OCI-LY1 (cell line): ENCODE measurements at regions not wholly inside any gene's neighbourhood (a gene's known extent, or its start where the extent isn't known, plus 50 kb on each side); places are given as distances from the start of the nearest gene placed in this dataset.

Source experiments
- H2AFZ ChIP-seq: fragments of 200-600 bp; sonication (generic), shearing (Covaris generic); 2 replicates; pipeline ENCODE4 v1.6.0; 2014; ENCODE audit warnings: antibody characterized with exemption, mild to moderate bottlenecking, low read length
- H3F3A ChIP-seq: fragments of 200-600 bp; sonication (generic), shearing (Covaris generic); 2 replicates; pipeline ENCODE4 v1.6.0; 2014; ENCODE audit warnings: mild to moderate bottlenecking, antibody characterized with exemption, low read length, moderate library complexity; ENCODE audit not compliant: insufficient read depth
- H3K27ac ChIP-seq: fragments of 200-600 bp; sonication (generic); 2 replicates; pipeline ENCODE4 v1.5.1; 2014; ENCODE audit warnings: low read length, mixed run types, mild to moderate bottlenecking, low read depth; ENCODE audit not compliant: poor library complexity, severe bottlenecking
- H3K27me3 ChIP-seq: fragments of 200-600 bp; sonication (generic); 2 replicates; pipeline ENCODE4 v1.6.0; 2014; ENCODE audit warnings: antibody characterized with exemption, mild to moderate bottlenecking, low read length, moderate library complexity; ENCODE audit not compliant: insufficient read depth
- H3K36me3 ChIP-seq: fragments of 200-600 bp; sonication (generic); 2 replicates; pipeline ENCODE4 v1.6.1; 2014; ENCODE audit warnings: mild to moderate bottlenecking, antibody characterized with exemption, low read length, moderate library complexity, mixed read lengths; ENCODE audit not compliant: insufficient read depth
- H3K4me1 ChIP-seq: fragments of 200-600 bp; sonication (generic); 2 replicates; pipeline ENCODE4 v1.5.1; 2014; ENCODE audit warnings: mild to moderate bottlenecking, low read length, moderate library complexity; ENCODE audit not compliant: insufficient read depth, severe bottlenecking
- H3K4me2 ChIP-seq: fragments of 200-600 bp; sonication (generic), shearing (Covaris generic); 2 replicates; pipeline ENCODE4 v1.6.1; 2014; ENCODE audit warnings: low read length
- H3K4me3 ChIP-seq: fragments of 200-600 bp; sonication (generic); 2 replicates; pipeline ENCODE4 v1.5.1; 2014; ENCODE audit warnings: low read length, low read depth, mild to moderate bottlenecking, mixed read lengths; ENCODE audit not compliant: poor library complexity, severe bottlenecking
- H3K79me2 ChIP-seq: fragments of 200-600 bp; shearing (Covaris generic); 2 replicates; pipeline ENCODE4 v1.6.1; 2016; ENCODE audit warnings: mixed run types, low read length, mixed read lengths; ENCODE audit not compliant: insufficient read depth
- H3K9ac ChIP-seq: fragments of 200-600 bp; sonication (generic), shearing (Covaris generic); 2 replicates; pipeline ENCODE4 v1.6.1; 2014; ENCODE audit warnings: mild to moderate bottlenecking, low read length, mixed read lengths
- H3K9me2 ChIP-seq: fragments of 200-600 bp; sonication (generic), shearing (Covaris generic); 2 replicates; pipeline ENCODE4 v1.6.1; 2014; ENCODE audit warnings: low read depth, mild to moderate bottlenecking, low read length, mixed read lengths
- H3K9me3 ChIP-seq: fragments of 200-600 bp; shearing (Covaris generic); 2 replicates; pipeline ENCODE4 v1.6.1; 2014; ENCODE audit warnings: low read length, mixed read lengths
- H4K20me1 ChIP-seq: fragments of 200-600 bp; sonication (generic), shearing (Covaris generic); 2 replicates; pipeline ENCODE4 v1.6.0; 2016; ENCODE audit warnings: mild to moderate bottlenecking, low read length; ENCODE audit not compliant: insufficient read depth
- EZH2 ChIP-seq: fragments of 200-600 bp; sonication (generic), shearing (Covaris generic); IDR thresholded peaks from 2 replicates; pipeline ENCODE4 v1.8.0; 2017; ENCODE audit warnings: borderline replicate concordance, mixed run types, mild to moderate bottlenecking, antibody characterized with exemption, low read length, moderate library complexity, mixed read lengths
- TF ChIP-seq, protein P1 (sequence below): fragments of 200-600 bp; sonication (generic), shearing (Covaris generic); IDR thresholded peaks from 2 replicates; pipeline ENCODE4 v1.5.1; 2017; ENCODE audit warnings: mild to moderate bottlenecking, antibody characterized with exemption, low read length, moderate library complexity, mixed read lengths

DNA sequence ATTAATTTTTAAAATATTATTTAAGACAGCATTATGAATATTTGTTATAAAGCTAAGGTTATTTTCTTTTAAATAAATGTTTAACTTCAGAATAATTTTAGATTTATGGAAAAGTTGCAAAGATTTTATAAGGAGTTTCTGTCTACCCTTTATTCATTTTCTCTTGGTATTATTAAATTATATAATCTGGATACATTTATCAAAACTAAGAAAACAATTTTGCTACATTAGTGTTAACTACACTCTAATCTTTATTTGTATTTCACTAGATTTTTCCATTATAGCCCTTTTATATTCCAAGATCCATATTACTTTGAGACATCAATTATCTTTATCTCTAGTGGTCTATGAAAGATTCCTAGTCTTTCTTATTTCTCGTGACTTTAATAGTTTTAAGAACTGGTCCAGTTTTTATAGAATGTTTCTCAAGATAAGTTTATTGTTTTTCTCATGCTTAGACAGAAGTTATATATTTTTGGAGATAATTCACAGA is 1243.7 kb upstream of the PCDH9 start:
- Histone ChIP-seq H3K79me2 (no peaks in the 10 kb centered on the region), H3F3A (no peaks in the 10 kb centered on the region), H3K36me3 (no peaks in the 10 kb centered on the region), H2AFZ (no peak overlapping the region), H3K4me2 (no peak overlapping the region), H3K4me3 (no peak overlapping the region), H3K9ac (no peak overlapping the region; the same call in 1 of the 2 replicates), H4K20me1 (no peaks in the 10 kb centered on the region; the same call in 1 of the 2 replicates), H3K9me2 (peaks cover 3% of the 10 kb centered on the region; the same call in 1 of the 2 replicates), H3K4me1 (no peaks in the 10 kb centered on the region), H3K27ac (no peak overlapping the region), H3K9me3 (no peaks in the 10 kb centered on the region), H3K27me3 (no peaks in the 10 kb centered on the region)
- no peak for TF ChIP-seq EZH2

DNA sequence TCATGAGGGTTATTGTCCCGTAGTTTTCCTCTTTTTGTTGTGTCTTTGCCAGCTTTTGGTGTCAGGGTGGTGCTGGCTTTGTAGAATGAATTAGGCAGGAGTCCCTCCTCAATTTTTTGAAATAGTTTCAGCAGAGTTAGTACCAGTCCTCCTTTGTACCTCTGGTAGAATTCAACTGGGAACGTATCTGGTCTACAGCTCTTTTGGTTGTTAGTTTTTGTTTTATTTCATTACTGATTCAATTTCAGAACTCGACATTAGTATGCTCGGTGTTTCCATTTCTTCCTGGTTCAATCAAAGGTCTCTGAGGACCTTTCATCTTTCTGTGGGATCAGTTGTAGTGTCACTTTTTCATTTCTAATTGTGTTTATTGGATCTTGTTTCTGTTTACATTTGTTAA is 1237.0 kb upstream of the PCDH9 start:
- H3K9me3 ChIP-seq, result no peaks in the 10 kb centered on the region

DNA sequence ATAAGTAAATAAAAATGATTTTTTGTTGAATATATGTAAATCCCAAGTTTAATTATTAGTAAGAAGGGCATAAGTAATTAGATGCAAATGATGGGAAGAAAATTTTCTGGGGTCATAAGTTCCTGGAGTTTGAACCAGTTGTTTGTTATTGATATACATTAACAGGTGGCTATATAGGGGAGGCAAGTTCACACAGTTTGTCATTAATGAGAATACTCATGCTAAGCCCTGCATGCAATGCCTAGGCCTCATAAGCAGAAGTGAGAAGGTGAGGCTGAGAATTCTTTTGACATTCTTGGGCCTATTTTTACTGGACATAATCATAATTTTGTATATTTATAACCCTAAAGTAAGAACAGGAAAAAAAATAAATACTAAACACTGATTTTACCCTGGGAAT is 1210.7 kb upstream of the PCDH9 start:
- Histone ChIP-seq H3K9me3 (no peaks in the 10 kb centered on the region), H4K20me1 (no peaks in the 10 kb centered on the region)

More for the DNA sequence above, 1237.0 kb upstream of the PCDH9 start:
- Histone ChIP-seq H3K4me2 (no peak overlapping the region), H3F3A (no peaks in the 10 kb centered on the region), H3K79me2 (no peaks in the 10 kb centered on the region), H3K9ac (no peak overlapping the region), H3K4me1 (no peaks in the 10 kb centered on the region), H4K20me1 (no peaks in the 10 kb centered on the region; the same call in 1 of the 2 replicates), H2AFZ (no peak overlapping the region), H3K9me2 (no peaks in the 10 kb centered on the region), H3K36me3 (no peaks in the 10 kb centered on the region), H3K27ac (no peak overlapping the region), H3K27me3 (no peaks in the 10 kb centered on the region), H3K4me3 (no peak overlapping the region)
- TF ChIP-seq, protein P1, sequence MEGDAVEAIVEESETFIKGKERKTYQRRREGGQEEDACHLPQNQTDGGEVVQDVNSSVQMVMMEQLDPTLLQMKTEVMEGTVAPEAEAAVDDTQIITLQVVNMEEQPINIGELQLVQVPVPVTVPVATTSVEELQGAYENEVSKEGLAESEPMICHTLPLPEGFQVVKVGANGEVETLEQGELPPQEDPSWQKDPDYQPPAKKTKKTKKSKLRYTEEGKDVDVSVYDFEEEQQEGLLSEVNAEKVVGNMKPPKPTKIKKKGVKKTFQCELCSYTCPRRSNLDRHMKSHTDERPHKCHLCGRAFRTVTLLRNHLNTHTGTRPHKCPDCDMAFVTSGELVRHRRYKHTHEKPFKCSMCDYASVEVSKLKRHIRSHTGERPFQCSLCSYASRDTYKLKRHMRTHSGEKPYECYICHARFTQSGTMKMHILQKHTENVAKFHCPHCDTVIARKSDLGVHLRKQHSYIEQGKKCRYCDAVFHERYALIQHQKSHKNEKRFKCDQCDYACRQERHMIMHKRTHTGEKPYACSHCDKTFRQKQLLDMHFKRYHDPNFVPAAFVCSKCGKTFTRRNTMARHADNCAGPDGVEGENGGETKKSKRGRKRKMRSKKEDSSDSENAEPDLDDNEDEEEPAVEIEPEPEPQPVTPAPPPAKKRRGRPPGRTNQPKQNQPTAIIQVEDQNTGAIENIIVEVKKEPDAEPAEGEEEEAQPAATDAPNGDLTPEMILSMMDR, result no peak
- no peak for TF ChIP-seq EZH2

More for the DNA sequence above, 1210.7 kb upstream of the PCDH9 start:
- Histone ChIP-seq H3K27me3 (no peaks in the 10 kb centered on the region), H3K36me3 (no peaks in the 10 kb centered on the region), H3K4me2 (no peak overlapping the region), H3K79me2 (no peaks in the 10 kb centered on the region), H3F3A (no peaks in the 10 kb centered on the region), H3K9me2 (no peaks in the 10 kb centered on the region), H2AFZ (no peak overlapping the region), H3K4me1 (no peaks in the 10 kb centered on the region), H3K27ac (no peak overlapping the region), H3K4me3 (no peak overlapping the region), H3K9ac (no peak overlapping the region)
- TF ChIP-seq, protein P1, result no peak
- no peak for TF ChIP-seq EZH2
